ENCODE measurements at regions not wholly inside any gene's neighbourhood (a gene's known extent, or its start where the extent isn't known, plus 50 kb on each side); places are given as distances from the start of the nearest gene placed in this dataset.

DNA sequence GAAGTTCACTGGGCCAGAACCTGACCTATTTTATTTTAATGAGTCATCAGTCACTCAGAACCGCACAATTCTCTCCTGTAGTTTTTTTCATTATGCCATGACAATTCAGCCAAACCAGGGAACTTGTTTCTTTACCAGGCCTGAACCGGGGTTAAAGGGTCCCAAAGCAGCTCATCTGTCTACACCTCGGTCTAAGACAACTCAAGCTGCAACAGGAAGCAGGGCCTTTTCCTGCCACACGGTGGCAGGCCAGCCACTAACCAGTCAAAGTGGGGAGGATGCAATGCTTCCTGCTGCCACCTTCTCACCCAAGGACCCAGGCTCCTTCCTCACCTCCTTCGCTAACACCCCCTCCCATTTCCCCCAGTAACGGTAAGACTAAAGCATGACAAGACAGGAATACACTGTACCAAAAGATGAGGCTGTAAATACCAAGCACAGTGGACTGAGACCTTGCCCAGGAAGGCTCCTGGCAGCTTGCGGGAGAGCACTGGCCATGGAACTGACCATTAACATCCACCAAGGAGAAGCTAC lies 56.7 kb upstream of the ACKR3 start:
- H3K27me3 ChIP-seq (ENCODE audit: low read depth): peaks cover 4% of the 10 kb centered on the region
- H3K4me1 ChIP-seq: peaks cover 9% of the 10 kb centered on the region
- H3K4me3 ChIP-seq: no peak overlapping the region
- TF ChIP-seq, protein P1, sequence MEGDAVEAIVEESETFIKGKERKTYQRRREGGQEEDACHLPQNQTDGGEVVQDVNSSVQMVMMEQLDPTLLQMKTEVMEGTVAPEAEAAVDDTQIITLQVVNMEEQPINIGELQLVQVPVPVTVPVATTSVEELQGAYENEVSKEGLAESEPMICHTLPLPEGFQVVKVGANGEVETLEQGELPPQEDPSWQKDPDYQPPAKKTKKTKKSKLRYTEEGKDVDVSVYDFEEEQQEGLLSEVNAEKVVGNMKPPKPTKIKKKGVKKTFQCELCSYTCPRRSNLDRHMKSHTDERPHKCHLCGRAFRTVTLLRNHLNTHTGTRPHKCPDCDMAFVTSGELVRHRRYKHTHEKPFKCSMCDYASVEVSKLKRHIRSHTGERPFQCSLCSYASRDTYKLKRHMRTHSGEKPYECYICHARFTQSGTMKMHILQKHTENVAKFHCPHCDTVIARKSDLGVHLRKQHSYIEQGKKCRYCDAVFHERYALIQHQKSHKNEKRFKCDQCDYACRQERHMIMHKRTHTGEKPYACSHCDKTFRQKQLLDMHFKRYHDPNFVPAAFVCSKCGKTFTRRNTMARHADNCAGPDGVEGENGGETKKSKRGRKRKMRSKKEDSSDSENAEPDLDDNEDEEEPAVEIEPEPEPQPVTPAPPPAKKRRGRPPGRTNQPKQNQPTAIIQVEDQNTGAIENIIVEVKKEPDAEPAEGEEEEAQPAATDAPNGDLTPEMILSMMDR (IDR thresholded peaks at IDR 0.05): peak; percentile 86
- ATAC-seq (peak; percentile 82 to 90), DNase-seq (no peak)
- intact Hi-C loops (cut with DNase I): no loop called here
- no peak overlapping the region for H3K27ac ChIP-seq
- H3K9me3 ChIP-seq: no peaks in the 10 kb centered on the region
- H3K36me3 ChIP-seq: no peaks in the 10 kb centered on the region

DNA sequence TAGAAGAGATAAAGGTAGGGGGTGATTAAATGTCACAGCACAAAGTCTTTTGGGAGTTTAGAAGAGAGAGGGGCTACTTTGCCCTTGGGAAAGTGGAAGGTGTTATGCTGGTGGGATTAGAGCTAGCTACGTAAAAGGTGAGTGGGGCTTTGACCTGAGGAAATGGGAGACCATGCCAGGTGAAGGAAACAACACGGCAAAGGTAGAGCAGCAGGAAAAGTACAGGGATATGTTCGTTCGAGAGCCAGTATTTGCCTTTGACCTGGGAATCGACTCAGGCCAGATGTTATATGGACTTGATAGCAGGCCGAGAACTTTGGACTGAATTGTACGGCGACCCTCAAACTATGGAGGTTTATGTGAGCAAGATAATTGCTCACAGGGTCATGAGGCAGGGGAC lies 55.7 kb upstream of the ACKR3 start:
- no peak overlapping the region for H3K4me3 ChIP-seq
- no peaks in the 10 kb centered on the region for H3K27me3 ChIP-seq (ENCODE audit: low read depth)
- no peaks in the 10 kb centered on the region for H3K36me3 ChIP-seq
- H3K27ac ChIP-seq: no peak overlapping the region
- intact Hi-C loops (cut with DNase I): no loop called here
- DNase-seq (no peak), ATAC-seq (no peak)
- TF ChIP-seq, protein P1 (IDR thresholded peaks at IDR 0.05): no peak
- H3K4me1 ChIP-seq: peaks cover 13% of the 10 kb centered on the region
- H3K9me3 ChIP-seq: no peaks in the 10 kb centered on the region

DNA sequence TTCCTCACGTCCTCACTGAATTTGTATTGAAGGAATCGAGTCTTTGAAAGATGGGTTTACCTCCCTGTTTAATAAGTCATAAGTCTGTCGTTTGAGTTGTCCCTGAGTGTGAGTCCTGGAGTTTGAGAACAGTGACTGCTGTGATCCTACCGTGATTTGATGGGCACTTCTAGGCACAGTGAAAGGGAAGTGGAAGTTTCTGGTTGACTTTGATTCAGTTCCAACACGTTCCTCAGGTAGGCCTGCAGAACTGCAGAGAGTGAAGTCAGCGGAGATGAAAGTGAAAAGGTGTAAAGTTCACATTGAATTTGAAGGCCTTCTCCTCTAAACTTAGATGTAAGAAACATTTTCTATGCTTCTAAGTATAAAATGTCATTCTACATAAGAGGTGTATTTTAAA lies 52.9 kb upstream of the ACKR3 start:
- Histone ChIP-seq H3K4me1 (peaks cover 13% of the 10 kb centered on the region), H3K9me3 (no peaks in the 10 kb centered on the region), H3K27me3 (ENCODE audit: low read depth) (peaks cover 4% of the 10 kb centered on the region), H3K4me3 (no peak overlapping the region), H3K36me3 (no peaks in the 10 kb centered on the region), H3K27ac (no peak overlapping the region)
- ATAC-seq (no peak), DNase-seq (no peak)
- TF ChIP-seq, protein P1 (IDR thresholded peaks at IDR 0.05): no peak
- intact Hi-C loops (cut with DNase I): no loop called here

DNA sequence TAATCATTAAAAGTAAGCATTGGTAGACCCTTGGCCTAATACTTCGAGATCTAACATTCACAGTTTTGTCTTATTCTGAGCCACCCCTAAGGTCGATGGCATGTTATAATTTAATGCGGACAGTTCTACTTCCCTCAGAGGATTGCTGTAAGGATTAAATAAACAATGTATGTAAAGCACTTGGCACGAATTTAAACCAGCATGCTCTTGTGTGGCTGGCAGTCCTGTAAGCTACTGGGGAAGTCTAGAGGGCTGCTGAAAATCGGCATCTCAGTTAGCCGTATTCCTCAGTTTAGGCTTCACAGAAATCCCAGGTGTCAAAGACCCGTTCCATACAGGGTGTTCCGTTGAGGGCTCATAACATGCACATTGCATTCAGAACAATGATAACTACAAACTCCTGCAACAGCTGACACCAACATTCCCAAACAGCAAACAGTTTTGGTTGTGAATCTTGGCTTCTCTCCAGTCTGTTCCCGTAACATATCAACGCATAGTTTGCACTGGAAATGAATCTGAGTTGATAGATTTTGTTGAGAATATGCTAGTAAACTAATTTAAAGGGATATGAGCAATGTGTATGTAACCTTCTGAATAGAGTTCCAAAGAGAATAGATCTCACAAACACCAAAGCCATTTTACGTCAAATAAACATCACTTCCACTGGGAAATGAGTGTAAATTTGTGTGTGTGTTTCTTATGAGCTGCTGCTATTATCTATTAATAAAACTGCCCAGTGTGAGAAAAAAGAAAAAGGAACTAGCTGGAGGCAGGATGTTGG lies 52.2 kb upstream of the ACKR3 start:
- ATAC-seq (no peak), DNase-seq (no peak)
- Histone ChIP-seq H3K4me3 (no peak overlapping the region), H3K27ac (no peak overlapping the region), H3K9me3 (no peaks in the 10 kb centered on the region), H3K36me3 (no peaks in the 10 kb centered on the region), H3K4me1 (peaks cover 13% of the 10 kb centered on the region), H3K27me3 (ENCODE audit: low read depth) (peaks cover 4% of the 10 kb centered on the region)
- TF ChIP-seq, protein P1 (IDR thresholded peaks at IDR 0.05): no peak
- intact Hi-C loops (cut with DNase I): no loop called here

All from lower lobe of right lung (tissue), 2 donors.